Fibroblast of skin of back (primary cell): ENCODE measurements at regions not wholly inside any gene's neighbourhood (a gene's known extent, or its start where the extent isn't known, plus 50 kb on each side); places are given as distances from the start of the nearest gene placed in this dataset.
A peak's percentile ranks its signal among the peaks of the same experiment; 100 is the strongest.

Experiments
- DNase-seq: peaks from one replicate; pipeline ENCODE4 v3.0.0-alpha.2; 2013

DNA sequence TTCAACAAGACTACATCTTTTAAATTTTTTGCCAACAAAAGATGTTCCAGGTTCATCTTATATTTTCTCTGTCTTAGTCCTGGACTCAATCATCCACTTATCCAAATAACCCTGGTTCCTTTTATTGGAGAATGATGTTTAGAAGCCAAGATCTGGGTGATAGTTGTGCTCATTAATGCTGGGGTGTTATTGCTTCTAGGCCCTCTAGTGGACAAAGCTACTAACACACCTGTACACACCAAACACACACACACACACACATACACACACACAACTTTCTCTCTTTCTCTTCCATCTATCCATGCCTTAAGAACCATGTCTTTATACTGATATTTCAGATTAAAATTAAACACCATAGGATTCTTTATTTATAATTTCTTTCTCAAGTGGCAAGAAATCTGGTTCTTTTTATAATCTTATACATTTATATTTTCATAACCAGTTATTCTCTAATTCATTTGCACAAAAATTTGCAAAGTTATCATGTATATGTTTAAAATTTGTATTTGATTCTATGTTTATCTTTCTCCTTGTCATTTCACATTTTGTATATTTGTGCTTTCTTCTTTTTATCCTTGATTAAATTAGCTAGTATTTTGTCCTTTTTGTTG, 179.1 kb upstream of the SMIM23 start:
- peak; percentile 5 for DNase-seq

DNA sequence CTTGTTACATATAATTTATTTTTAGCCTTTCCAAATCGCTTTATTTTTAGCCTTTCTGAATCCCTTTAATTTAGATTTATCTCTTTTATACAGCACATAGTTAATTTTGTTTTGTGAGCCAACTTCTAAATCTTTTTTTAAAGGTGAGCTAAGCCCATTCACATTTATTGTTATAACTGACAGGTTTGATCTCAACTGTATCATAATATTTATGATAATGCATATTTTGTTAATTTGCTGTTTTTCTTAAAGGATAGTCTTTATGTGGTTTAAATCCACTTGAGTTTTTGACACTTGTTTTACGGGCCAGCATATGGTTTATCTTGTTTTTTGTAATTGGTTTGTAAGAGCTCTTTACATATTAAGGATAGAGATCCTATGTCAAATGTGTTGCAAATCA, 177.8 kb upstream of the SMIM23 start:
- DNase-seq: no peak

DNA sequence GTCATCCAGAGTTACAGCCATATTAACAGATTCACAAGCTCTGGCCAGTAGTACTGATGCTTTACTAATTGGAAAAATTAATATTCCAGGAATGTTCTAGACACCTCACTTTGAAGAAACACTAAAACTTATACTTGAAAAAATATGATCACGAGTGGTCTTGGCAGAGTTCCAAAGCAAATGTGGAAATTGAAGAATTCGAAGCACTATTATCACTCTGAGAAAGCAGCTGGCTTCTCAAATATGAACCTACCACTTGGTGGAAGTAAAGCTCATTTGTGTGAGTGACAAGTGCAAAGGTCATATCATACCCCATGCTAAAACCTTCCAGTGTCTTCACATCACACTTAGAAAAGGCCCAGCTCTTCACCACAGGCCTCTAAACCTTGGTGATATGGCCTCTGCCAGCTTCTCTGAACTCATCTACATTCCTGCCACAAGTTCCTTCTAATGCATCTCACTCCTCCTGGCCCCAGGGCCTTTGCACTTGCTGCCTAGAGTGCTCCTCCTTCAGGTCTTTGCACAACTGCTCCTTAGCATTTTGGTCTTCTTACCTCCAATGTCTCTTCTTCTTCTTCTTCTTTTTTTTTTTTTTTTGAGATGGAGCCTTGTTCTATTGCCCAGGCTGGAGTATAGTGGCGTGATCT, 175.7 kb upstream of the SMIM23 start:
- no peak for DNase-seq

DNA sequence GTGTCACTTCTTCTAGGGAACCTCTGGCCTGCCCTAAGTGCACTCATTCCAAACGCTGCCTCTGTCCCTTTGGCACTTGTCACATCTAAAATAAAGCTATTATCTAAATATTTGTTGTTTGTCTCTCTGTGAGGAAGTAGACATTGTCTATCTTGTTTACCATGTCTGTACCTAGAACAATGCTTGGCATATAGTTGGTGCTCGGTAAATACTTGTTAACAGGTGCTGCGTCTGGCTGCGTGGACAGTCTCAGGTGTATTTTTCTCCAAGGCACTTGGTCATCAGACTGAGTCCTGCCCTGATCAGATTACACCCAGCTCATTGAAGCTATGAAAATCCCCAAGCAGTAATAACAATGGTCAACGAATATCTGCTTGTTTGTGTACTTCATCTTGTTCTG, 174.9 kb upstream of the SMIM23 start:
- no peak for DNase-seq

DNA sequence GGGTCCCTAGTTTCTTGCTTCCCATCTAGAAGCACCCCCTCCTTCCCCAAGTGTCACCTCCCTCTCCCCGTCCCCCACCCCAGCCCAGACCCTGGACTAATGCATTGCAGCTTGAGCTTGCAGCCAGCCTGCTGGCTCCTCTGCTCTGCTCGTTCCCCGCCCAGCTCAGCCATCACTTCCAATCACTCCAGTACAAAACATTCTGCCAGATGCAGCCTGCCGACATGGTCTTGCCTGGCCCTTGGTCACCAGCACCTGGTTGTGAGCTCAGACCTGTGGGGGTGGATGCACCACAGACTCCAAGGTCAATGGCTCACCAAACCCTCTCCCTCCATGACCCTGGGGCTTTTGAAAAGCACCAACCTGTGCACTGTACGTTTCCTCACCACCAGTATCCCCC, 172.9 kb upstream of the SMIM23 start:
- DNase-seq: no peak

DNA sequence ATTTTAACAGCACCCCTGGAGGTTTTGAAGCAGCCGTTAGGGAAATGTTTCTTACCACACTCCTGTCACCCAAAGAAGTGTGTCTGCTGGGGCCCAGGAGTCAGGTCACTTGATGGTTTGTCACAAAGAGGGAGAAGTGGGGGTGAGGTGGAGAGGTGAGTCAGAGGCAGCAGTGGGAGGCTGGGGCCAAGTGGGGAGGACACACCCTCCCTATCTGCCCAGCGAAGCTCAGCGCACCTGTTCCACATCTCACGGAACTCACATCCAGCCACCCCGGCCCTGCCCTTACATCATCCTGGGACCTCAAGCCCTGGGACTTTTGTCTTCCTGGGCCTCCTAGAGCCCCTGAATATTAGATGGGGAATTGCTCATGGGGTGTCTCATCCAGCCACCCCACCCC, 171.1 kb upstream of the SMIM23 start:
- DNase-seq: no peak

DNA sequence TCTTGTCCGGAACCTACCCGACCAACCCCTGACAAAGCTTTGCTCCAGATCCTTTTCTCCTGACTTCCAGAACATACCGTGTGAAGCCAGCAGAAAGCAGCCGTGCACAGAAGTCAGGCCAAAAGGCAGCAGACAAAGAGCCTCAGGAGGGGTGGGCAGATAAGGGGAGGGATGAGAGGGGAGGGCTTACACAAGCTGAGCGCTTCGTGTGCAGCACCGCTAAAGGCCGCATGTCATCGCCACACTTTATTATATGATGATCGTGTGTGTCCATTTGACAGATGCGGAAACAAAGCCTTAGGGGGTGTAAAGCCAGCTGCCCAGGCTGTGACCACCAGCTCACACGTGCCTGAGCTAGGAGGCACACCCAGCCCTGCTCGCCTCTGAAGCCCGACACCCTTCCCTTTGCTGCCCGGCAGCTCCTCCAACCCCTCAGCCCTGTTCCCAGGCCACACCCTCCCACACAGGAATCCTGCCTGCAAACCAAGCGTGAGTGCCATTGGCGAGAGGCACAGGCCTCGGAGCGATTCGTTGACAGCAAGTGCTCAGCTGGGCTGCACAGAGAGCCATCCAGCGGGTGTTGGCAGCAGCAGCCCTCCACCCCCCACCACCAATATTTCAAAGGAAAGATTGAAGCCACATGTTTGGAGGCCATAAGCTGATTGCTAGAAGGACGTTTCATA, 170.5 kb upstream of the SMIM23 start:
- DNase-seq: peak; percentile 30

DNA sequence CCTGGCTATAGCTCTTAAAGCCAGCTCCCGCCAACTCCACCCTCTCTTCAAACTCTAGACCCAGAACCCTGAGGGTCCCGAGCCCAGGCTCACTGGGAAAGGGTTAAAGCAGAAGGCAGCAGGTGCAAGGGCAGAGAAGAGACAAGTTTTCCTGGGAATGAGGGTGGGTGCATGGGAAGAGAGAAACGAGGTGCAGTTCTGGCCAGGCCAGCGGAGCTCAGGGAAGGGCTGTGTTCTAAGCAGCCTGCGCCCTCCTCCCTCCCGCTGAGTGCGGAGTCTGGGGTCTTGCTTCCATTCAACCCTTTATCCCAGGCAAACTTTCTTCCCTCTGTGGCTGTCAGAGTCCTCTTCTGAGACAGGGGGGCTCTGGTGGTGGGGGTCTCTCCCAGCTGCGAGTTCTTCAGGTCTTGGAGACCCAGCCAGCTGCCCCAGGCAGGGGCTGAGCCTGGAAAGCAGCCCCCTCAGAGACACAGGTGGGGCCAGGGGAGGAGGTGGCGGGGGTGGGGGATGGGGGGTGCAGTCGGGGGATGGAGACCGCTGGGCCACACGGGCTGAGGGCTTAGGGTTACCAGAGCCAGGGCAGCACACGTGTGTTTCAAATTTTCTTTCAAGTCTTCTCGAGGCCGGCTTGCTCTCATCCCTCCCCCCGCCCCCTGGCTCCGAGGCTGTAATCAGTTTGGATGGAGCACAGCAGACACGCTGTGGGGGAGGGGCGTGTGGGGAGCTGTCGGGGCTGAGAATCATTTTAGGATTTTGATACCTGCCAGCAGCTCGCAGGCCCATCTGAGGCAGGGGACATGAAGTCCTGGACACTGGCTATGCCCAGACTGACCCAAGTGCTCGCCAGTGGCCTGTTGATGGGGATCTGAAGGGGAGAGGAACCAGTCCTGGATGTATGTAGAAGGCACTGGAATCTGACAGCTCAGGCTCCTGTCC, 169.6 kb upstream of the SMIM23 start:
- no peak for DNase-seq

DNA sequence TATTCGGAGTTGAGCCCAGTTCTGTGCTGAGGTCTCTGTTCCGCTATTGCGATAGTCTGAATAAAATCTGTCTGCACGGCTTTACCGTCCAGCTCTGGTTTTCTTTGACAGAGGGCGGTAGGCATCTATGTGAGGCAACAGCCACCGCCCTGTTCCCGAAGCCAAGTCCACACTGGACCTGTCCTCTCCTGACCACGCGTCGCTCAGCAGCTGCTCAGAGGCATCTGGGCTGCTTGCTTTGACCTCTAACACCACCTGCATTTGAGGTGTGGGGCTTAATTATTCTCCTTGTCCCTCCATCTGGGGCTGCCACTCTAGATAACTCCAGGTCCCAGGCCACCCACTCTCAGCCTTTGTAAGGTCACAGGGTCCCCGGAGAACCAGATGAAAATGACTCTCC, 168.4 kb upstream of the SMIM23 start:
- no peak for DNase-seq

DNA sequence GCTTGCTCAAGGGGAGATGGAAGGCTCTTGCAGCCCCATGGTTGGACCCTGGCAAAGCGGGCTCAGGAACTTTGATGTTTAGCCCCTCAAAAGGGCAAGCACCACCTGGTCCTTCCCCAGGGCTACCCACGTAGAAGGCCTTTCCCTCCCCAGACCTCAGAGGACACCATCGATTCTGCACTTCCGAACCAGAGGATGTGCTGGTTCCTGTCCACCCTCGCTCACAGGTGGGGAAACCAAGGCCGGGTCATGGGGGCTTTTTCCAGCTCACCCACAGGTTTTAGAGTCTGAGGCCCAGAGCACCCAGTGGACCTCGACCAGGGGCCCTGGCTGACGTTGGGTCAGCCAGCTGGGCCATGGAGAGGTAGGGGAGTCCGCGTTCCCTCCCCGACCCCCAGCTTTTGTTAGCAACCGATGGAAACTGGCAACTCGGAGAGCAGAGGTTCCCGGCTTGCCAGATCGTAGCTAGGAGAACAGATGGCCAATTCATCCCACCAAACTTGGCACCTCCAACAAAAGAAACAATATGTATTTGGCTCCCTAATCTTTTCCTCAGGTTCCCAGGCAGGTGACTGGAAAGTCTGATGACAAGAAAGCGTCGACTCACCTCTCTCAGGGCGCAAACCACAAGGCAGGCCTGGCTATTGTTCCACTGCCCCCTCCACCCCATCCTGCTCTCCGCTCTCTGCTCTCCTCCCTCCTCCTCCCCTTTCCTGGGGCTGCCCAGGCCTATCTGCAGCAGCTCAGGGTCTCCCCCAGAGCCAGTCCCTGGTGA, 167.6 kb upstream of the SMIM23 start:
- DNase-seq: no peak

DNA sequence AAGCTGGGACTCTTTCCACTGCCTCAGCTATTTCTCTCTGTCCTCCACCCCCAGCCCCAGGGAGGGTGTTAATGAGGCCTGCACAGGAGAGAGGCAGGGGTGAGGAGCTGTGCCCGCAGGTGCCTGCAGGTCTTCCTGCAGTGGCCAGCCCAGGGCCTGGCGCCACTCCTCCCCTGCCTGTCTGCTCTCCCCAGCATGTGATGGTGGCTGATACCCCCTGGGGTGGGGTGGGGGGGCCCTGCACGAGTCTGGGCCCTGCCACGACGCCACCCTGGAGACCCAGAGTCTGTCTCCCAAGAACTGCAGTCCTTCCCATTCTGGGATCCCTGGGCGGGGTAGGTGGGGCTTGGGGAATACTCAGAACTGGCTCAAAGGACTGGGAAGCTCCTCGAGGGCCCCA, 166.4 kb upstream of the SMIM23 start:
- no peak for DNase-seq

DNA sequence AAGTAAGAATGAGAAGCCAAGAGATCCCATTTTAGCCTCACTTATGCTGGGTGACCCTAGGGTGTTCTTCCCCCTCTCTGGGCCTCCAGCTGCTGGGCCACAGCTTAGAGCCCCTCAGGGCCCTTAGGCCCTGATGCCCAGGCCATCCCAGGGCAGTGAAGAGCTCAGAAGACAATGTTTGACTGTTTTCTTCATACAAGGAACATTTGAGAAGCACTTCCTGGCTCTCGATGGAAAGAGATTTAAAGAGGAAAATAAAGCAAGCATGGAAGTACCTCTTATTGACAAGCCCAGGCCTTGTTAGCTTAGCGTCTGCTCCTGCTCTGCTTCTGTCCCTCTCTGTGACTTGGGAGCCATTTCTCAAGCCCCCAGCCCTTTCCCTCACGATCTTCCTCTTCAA, 165.9 kb upstream of the SMIM23 start:
- no peak for DNase-seq

DNA sequence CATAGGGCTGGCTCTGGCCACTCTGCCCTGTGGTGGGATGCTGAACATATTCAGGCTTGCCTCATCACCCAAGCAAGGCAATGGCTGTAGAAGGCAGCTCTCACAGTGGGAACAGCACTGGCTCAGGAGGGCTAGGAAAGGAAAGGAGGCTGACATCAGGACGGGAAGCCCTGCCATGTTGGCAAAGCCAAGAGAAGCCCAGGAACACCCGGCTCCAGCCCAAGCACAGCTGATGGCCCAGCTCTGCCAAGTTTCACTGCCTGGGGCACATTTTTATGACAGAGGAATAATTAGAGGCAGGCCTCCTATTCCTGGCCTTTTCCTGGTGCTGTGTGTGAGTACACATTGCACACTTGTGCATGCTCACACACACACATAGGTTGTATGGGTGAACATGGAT, 163.6 kb upstream of the SMIM23 start:
- DNase-seq: no peak

DNA sequence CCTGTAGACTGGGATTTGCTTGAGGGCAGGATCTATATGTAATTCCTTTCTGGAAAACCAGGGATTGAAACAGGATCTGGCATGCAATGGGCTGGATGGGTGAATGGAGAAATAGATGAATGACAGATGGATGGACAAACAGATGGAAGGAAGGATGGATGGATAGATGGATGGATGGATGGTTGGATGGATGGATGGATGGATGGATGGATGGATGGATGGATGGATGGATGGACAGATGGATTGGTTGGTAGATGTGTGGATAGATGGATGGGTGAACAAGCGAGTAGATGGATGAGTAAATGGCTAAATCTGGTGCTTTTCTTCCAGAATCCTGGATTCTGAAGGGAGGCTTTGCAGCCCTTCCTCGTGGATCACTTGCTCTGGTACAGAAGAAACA, 162.5 kb upstream of the SMIM23 start:
- no peak for DNase-seq

DNA sequence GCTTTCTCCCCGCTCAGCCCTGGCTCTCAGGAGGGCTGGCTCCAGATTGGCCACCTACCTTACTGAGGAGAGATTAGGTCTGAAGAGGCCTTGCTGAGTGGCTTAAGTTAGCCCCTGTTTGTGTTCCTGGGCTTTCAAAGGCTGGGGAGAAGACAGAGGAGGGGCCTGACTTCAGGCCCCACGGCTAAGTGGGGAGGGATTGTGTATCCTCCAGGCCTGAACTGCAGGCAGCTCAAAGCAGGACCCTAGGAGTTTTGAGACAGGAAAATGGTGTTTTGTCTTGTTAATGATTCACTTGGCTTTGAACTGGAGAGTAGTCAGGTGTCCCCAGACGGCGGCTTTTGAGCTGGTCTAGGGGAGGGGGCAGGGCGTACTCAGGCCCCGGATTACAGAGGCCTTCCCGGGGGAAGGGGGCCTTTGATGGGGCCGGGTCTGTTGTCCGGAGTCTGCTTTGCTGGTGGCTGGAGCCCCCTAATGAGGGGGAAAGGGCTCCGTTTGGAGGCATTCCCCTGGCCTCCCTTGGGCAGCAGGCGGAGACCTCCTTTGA, 162.0 kb upstream of the SMIM23 start:
- DNase-seq: no peak

DNA sequence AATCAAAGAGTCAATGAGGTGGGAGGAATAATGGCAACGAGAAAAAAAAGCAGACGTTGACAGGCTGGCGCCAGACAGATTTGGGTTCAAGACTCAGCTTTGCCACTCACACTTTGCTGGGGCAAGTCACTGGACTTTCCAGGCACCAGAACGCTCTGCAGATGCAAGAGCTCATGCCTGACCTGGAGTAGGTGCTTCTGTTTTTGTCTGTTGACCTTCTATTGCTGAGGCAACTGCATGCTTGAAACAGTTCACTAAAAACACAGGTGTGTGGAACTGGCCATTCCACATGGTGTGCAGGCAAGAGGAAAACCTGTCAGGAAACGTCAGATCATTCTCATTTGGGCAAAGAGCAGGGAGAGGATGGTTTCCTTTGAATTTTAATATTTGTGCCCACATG, 161.2 kb upstream of the SMIM23 start:
- DNase-seq: no peak

DNA sequence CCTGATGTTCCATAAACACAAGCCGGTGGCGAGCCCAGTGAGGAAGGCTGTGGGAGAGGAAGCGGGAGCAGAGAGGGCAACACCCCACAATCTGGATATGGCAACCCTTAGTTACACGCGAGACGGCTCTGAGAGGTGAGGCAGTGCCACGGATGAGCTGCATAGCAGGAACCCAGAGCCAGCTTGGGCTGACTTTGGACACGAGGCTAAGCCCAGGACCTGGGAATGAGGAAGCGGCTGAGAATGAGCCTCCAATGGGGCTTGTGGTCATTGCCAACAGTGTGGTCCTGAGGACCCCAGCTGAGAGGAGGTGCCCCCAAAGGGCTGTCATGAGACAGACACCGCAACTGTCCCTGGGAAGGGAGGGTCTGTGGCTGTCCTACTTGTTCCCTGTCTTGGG, 160.0 kb upstream of the SMIM23 start:
- no peak for DNase-seq

DNA sequence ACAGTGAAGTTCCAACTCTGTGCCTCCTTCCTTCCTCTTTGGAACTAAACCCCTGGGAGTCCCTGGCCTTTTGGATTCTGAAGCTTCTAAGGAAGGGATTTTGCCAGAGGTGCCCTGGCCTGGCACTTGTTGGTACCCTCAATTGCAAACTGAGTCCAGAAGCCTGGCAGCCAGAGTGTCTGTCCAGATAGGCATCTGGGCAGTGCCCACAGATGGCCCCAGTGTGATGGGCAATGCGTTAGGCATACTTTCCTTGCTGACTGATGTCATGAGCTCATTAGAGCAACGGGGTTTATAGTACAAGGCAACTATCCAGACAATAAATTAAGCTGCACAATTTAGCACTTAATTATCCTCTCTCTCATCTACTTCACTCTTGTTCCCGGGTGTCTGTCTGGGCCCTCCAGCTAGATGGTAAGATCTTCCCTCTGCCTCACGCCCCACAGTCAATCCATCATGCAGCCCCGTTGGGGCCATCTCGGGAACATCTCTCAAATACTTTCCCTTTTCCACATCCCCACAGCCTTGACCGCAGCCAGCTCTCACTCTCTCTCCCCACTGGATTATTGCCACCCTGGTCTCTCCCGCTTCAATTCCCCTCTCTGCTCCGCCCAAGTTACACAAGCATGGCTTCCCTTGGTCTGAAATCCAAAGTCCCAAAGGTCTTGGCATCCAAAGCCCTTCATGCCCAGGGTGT, 157.5 kb upstream of the SMIM23 start:
- DNase-seq: no peak

DNA sequence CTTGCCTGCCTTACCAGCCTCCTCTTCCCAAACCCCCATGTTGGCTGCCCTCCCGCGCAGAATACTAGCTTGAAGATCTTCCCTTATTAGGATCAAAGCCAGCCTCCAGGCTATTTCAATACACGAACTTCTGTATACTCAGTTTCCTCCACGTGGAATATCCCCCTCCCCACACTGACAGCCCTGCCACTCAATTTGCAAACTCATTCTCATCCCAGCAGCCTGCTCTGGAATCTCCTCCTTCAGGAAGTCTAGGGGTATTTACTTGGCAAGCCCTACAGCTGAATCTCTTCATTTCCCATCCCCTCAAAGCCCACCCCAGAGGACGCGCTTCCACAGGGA, 157.0 kb upstream of the SMIM23 start:
- no peak for DNase-seq

DNA sequence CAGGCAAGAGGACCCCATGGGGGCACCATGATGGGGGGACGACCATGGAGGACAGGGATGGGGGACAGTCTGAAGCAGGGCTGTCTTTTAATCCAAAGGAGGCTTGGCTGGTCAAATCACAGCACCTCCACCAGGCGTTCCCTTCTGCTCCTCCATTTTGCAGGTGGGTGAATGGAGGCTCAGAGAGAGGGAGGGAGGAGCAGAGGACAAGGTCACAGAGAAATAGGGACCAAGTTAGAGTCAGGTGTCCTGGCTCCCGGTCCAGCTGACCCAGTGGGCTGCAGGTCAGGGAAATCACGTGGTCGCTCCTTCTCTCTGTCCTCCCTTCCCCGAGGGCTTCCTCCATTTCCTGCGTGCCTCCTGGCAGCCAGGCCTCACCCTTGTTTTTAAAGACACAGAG, 156.4 kb upstream of the SMIM23 start:
- no peak for DNase-seq

DNA sequence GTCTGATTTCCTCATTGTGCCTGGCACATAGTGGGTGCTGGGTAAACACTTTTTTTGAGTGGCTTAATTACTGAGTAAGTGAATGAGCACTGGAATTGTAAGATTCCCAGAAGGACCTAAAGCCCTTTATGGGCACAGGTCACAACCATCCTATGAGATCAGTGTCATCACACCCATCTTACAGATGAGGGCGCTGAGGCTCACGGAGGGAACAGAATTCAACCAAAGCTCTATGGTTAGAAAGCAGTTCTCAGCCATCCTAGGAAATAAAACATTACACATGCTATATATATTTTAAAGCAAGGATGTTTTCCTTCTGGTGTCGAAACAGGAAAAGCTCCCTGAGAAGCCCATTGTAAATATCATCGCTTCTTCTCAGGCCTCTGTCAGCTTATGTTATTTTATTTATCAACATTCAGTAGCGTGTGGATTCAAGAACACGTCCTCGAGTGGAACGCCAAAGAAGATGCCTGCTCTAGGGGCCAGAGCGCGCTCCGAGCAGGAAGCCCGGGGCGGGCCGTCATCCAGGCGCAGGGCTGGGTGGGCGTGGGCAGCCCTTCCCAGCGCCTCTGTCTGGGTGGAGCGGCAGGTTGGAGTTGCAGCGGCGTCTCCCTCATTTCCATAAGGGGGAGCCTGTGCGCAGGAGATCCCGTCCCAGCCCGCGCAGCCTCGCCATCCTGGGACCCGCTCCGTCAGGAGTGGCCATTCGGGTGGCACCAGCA, 155.8 kb upstream of the SMIM23 start:
- peak; percentile 65 for DNase-seq
